ENCODE measurements at regions not wholly inside any gene's neighbourhood (a gene's known extent, or its start where the extent isn't known, plus 50 kb on each side); places are given as distances from the start of the nearest gene placed in this dataset.

GRCh38 chr13:103656311-103656710 lies 590.1 kb upstream of the SLC10A2 start:
- no peak for TF ChIP-seq CTCF (IDR thresholded peaks at IDR 0.05)
- TF ChIP-seq POLR2A (IDR thresholded peaks at IDR 0.05): no peak
